Suprapubic skin (tissue), 3 donors: ENCODE measurements at regions not wholly inside any gene's neighbourhood (a gene's known extent, or its start where the extent isn't known, plus 50 kb on each side); places are given as distances from the start of the nearest gene placed in this dataset.

Source experiments
- POLR2AphosphoS5 ChIP-seq, 3 donors: sonication (generic); formaldehyde crosslinking; IDR thresholded peaks; one replicate each; pipeline ENCODE4 v1.6.1; 2017; ENCODE audit warnings: antibody characterized with exemption in 3 of 3
- TF ChIP-seq, protein P1 (sequence below), 2 donors: fragments of 200-600 bp in 1 of 2; fragments of 450-650 bp in 1 of 2; sonication (generic) in 1 of 2; IDR thresholded peaks; one replicate each; pipeline ENCODE4 v1.5.1; 2016 to 2019; ENCODE audit warnings: antibody characterized with exemption in 2 of 2, mild to moderate bottlenecking in 1 of 2, moderate library complexity in 1 of 2

DNA sequence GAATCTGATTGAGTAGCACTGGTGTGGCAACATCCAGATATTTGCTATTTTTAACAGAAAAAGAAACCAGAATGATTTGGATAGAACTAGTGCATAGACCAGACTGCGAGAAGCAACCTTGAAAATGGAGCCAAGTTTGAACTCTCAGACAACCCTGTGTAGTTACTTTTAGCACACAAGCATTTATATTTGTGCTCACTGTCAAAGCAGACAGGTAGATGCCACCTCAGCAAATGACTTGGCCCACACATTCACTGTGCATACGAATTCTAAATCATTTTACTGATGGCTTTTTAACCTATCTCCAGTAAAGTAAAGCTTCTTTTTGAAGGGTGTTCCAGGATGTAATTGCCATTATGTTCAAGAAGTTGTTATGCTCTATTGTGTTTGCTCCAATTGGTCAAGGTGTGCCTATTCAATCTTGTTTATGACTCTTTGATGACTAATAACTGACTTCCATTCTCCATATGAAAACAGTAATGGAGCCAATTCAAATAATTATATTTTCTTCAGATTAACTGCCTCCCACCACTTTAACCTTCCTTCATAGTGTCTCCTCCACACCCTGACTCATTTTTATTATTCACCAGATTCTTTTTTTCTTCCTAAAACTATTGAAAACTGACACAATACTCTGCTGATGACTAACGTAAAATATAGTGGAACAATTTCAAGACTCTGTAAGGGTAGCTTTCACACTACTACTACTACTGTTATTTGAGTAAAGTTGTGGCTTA is 138.5 kb downstream of the CCER1 start:
- TF ChIP-seq, protein P1, sequence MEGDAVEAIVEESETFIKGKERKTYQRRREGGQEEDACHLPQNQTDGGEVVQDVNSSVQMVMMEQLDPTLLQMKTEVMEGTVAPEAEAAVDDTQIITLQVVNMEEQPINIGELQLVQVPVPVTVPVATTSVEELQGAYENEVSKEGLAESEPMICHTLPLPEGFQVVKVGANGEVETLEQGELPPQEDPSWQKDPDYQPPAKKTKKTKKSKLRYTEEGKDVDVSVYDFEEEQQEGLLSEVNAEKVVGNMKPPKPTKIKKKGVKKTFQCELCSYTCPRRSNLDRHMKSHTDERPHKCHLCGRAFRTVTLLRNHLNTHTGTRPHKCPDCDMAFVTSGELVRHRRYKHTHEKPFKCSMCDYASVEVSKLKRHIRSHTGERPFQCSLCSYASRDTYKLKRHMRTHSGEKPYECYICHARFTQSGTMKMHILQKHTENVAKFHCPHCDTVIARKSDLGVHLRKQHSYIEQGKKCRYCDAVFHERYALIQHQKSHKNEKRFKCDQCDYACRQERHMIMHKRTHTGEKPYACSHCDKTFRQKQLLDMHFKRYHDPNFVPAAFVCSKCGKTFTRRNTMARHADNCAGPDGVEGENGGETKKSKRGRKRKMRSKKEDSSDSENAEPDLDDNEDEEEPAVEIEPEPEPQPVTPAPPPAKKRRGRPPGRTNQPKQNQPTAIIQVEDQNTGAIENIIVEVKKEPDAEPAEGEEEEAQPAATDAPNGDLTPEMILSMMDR (IDR thresholded peaks at IDR 0.05), result no peak
- no peak for TF ChIP-seq POLR2AphosphoS5 (IDR thresholded peaks at IDR 0.05)
